ENCODE measurements at regions not wholly inside any gene's neighbourhood (a gene's known extent, or its start where the extent isn't known, plus 50 kb on each side); places are given as distances from the start of the nearest gene placed in this dataset.
A peak's percentile ranks its signal among the peaks of the same experiment; 100 is the strongest.

DNA sequence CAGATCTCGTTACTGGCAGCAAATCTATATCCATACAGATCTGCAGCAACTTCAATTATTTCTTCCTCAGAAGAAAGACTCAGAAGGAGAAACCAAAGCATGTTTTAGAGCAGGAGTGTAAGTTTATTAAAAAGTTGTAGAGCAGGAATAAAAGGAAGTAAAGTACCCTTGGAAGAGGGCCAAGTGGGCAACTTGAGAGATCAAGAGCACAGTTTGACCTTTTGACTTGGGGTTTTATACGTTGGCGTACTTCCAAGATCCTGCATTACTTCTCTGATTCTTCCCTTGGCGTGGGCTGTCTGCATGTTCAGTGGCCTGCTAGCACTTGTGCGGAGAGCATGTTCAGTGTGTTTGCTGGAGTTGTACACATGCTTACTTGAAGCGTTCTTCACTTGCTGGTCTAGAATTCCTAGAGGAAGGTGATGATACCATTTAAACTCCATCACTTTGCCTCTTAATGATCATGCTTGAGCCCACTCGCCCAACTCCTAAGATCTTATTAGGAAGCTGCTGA lies 1114.7 kb upstream of the PABPC4L start:
- no peak for DNase-seq

DNA sequence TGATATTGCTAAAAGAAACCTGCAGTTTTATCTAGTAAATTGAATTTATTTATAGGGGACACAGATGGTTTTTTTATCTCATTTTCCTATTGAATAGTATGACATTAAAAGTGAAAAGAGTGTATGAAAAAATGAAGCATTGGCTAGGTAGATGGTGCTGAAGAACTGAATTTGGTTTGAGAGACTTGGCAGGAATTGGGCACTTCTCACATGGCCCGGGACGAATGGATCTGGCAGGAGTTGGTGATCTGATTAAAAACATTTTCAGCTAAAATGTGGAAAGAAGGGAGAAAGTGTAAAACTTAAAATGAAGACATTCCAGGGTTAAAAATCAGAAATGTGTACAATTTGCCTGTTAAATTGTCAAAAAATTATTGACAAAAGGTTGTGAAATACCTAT lies 1088.5 kb upstream of the PABPC4L start:
- no peak for DNase-seq

DNA sequence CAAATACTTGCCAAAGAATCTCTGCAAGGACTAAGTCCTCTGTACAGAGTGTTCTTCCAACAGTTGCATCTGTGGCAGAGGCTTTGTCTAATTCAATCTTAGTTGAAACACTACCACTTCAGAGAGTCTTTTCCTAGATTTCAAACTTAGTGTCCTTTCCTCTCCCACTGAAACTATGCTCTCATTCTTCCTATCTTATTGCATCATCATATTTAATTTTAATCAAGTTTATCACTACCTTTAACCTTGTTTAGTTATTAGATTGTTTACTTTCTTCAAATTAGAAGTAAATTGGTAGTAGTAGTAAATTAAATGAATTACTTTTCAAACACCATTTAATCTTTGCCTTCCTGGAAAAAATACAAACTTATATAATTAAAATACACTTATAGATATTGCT lies 1082.3 kb upstream of the PABPC4L start:
- no peak for DNase-seq

DNA sequence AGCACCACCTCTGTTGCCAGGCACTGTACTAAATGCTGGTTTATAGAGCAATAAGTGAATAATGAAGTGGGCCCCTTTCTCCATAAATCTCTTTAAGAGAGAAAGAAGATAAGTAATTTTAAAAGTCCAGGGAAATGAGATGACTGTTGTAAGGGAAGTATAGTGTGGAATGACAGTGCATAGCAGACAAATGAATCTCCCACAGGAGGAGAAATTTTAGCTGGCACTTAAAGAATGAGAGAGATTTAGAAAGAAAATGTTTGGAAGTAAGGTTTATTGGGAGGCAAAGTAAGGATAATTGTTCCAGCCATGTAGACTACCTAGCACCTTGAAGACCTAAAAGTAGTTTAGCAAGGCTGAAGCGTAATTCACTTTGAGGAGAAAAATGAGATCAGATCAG lies 1081.1 kb upstream of the PABPC4L start:
- no peak for DNase-seq

DNA sequence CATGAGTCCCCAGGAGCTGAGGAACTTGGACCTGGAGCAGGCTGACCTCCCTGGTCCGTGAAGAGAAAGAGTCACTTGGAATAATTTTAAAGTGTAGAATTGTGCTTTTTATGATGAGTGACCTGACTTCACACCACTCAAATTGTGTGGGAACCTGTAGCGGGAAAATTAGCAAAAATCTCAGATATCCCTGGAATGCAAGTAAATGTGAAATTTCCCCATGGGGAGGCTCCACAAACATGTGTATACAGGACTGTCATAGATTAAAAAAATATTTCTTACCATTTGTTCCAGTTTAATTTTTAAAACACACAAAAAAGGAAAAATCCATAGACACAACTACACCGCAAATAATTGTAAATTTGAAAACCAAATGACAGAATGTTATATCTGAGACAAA lies 1079.6 kb upstream of the PABPC4L start:
- no peak for DNase-seq

DNA sequence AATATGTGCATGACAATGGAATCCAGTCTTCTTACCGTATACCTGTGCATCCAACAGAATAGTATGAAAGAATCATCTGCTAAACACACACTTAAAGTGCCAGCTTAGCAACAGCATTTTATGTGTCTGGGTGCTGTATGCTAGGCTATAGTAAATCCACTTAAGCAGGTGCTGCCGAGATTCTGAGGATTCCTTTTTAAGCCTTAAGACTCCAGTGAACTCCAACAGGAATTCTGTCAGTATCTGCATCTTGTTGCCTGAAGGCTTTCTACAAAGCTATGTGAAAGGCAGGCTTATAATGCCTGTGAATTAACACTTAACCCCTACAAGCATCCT lies 1076.4 kb upstream of the PABPC4L start:
- DNase-seq = no peak

DNA sequence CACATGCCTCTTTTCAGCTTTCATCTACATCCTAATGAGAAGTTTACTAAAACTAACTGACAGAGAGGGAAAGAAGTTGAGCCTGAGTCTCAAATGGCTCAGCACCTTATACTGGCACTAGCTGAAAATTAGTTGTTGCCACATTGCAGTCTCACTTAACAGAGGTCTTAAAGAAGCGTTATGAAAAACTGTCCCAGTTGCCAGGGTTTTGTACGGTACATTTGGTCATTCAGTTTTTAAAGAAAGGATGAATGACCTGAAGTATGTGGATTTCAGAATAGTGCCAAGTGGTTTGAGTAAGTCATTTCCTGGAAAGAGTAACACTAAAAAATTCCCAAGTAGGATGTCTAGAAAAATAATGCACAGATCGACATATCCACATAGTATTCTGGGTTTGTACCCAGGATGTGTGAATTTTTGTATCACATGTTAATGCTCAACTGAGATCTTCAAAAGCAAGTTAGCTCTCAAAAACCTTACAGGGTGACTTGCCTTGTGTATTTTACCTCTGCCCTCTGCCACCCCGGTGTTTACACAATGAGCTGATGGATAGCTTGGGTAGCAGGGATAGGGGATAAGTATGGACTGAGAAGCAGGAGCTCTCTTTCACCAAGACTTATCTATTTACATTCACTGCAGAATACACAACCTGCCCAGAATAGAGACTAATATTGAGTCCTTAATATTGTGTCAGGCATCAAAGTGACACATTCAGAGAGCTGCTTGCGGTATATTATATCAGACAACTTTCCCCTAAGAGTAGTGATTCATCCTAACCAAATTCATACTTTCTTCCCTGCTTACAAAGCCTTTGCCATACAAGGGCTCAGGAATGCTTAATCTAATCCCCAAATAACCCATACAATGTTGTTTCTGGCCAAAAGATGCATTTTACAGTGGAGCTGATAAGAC lies 1075.7 kb upstream of the PABPC4L start:
- no peak for DNase-seq

DNA sequence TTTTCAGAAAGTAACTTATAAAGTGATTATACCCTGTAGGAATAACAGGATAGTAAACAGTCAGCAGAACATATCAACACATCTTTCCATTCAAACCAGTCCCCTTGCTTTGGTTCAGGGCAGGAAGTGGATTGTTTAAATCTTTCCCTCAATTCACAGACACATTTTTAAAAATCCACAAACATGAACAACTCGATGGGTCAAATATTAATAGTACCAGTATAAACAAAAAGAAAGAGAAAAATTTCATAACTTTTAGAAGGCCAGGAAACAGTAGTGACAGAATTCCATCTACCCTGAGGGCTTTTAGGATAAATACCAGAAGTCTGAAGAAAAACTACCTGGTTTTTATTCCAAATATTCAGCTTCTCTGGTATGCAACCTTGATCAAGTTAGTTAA lies 1072.8 kb upstream of the PABPC4L start:
- DNase-seq = no peak

DNA sequence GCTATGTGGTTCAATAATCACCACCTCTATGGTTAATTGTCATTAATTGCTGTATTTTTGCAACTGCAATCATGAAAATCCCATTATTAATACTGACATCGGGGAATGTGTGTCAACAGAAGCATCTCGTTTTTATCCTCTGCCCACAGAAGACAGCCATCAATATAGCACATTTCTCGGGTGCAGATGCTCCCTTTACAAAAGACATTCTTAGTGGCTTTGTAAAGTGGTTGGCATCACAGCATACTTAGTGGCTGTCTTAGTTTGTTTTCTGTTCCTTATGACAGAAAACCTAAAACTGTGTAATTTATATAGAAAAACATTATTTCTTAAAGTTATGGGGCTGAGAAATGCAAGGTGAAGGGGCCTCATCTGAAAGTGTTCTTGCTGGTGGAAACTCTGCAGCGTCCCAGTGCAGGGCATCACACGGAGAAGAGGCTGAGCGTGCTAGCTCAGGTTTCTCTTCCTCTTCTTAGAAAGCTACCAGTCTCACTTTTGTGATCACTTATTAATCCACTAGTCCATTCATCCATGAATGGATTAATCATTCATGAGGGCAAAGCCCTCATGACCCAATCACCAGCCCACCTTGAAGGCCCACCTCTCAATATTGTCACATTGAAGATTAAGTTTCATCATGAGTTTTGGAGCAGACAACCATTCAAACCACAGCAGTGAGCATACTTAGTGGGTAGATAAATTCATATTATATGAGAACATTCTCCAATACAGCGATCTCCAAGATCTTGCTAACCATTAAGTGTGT lies 1067.7 kb upstream of the PABPC4L start:
- no peak for DNase-seq

DNA sequence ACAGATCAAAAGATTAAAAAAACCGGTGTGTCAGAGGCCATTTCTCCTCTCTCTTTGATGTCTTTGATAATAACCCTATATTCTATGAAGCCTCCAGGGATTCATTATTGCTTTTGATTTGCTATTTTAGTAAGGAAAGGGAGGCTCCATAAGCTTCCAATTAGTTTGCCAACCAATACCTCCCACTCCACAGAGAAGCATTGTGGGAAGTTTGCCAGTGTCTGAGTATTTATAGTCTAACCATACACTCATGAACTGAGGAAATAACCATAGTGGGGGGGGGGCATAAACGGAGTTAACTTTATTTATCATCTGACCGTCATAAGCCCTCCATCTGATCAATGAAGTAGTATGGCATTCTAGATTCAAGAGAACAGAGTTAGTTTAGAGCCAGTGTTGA lies 1066.8 kb upstream of the PABPC4L start:
- no peak for DNase-seq

DNA sequence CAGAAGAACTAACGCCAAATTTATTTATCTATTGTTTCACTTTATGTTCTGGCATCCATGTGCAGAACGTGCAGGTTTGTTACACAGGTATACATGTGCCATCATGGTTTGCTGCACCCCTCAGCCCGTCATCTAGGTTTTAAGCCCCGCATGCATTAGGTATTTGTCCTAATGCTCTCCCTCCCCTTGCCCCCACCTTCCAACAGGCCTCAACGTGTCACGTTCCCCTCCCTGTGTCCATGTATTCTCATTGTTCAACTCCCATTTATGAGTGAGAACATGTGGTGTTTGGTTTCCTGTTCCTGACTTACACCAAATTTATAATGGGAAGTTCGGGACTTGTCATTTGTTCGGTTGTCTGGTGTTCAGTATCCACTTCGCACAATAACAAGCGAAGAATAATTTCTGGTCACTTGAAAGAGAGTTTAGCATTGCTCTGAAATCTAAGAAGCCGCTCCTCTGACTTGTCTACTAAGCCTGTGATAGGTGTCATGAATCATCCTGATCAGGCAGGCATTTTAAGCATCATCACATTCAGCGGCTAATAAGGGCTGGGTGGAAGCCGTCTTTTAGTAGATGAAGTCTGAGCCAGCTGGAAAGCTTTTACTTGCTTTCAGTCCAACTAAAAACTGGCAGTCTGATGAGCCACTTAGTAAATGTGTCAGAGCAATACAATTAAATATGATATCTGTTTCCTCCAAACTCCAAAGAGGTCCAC lies 1065.7 kb upstream of the PABPC4L start:
- DNase-seq = no peak

DNA sequence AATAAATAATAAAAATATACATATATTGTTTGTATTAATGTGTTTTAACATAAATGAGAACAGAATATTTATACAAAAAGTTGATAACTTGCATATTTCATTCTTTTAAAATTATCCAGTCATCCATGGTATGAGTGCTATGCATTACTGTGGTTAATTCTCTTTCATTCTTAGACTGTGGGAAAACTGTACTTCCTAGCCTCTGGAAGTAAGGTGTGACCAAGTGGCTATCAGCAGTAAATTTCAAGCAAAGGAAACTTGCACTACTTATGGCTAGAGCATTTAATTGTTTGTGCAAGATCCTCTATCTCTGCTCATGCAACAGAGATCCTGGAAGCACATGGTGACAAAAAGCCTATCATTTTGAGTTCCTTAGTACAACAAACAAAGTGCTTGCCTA lies 1054.5 kb upstream of the PABPC4L start:
- no peak for DNase-seq

DNA sequence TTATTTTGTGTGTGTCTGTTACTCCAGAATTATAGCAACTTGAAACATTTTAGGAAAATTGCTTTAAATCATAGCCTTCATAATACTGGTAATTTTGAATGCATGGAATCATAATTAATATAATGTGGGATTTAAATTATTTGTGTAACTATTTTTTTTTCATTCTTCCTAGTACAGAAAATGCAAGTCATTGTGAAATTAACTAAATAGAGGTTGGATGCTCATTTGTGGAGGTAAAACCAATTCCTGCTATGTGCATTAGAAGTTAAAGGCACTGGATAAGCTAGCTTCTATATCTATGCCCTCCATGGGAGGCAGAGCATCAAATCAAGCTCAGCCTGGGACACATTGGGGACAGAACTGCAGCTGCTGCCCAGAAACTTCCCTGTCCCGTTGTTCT lies 1048.5 kb upstream of the PABPC4L start:
- DNase-seq = no peak

DNA sequence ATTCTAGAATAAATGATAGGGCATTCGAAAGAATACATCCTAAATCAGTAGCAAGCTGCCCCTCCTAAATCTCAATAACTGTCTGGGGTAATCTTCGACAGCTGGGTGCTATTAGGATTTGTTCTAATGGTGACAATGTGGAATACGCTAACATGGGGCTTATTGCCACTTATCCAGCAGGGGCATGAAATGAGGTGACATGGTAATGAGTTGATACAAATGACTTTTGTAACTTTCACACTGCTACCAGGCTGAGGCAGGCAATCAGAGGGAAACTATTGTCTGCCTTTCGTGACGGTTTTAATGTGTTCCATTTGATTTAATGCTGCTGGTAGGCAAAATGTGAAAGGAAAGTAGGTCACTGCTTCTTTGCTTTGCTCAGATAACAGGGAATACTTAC lies 1047.4 kb upstream of the PABPC4L start:
- DNase-seq = peak; percentile 22

DNA sequence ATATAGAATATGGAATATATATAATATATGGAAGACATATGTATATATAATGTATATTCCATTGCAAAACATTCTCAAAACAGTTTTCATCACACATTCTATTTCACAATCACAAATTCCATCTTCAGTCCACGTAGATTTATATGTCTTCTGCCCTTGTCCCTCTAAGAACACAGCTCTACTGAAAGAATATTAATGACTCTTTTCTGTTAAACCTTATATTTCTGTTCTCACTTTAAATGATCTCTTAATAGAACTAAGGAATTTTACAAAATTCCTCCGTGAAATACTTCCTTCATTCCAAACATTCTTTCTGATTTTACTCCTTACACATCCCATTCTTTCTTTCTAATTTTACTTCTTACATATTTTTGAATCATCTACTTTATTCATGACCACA lies 1043.1 kb upstream of the PABPC4L start:
- no peak for DNase-seq

DNA sequence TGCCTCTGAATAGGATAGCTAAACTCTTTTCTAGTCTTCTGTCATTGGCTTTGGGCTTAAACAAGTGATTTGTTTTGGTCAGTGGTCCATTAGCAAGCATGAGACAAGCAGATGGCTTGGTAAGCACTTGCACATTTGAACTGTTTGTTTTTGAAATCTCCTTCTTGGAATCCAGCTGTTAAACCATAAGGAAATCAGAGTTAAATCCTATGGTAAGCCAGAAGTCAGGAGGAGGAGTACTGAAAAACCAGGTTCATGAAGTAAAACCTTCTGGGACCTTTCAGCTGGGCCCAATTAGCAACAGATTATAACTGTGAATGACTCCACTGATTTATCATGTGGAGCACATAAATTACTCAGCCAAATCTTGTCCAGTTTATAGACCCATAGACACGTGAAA lies 1042.5 kb upstream of the PABPC4L start:
- DNase-seq = peak; percentile 35

DNA sequence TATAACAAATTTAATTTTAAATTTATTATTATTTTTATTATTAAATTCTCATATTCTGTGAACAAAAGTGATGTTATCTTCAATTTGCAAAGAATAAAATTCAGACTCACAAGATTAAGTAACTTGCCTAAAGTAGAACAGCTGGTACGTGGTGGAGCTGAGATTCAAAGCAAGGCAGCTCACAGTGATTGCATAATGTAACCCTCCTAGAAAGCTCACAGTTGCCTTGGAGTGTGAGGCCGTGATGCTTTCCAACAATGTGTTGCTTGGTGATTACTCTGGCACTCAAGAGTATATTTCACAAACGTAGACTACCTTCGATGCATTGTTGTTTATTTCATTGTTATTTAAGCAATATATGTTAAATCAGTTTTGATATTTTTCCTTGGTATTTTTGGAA lies 1039.2 kb upstream of the PABPC4L start:
- DNase-seq = no peak

DNA sequence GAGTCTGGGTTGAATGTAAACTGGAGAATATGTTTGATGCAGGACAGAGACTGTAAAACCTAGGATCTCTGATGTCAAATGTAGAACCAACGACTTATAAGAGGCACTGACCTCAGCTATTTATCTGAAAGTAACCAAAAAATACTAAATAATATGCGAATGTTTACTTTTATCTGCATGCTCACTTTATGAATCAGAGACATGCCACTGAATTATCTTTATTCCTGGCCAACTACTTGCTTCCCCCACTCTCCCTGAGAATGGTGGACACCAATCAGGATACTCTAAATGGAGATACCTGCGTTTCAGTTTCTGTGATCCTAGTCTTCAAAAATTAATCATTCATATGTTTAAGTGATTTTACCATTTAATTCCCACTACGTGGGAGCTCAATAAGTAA lies 1038.4 kb upstream of the PABPC4L start:
- no peak for DNase-seq

DNA sequence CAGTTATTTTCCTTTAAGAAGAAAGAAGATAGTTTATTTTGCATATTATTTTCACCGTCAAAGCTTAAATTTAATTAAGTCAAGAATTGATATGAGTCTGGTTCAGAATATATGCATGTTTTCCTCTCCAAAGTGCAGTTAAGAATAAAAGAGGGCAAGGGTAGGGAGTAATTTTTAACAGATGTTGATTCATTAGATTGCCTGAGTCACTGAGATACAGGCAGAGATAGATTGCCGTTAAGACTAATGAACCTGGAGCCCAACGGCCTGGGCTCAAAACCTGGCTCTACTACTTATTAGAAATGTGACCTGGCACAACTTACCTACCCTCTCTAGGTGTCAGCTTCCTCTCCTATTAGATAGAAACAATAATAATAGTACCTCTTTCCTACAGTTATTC lies 1037.4 kb upstream of the PABPC4L start:
- DNase-seq = peak; percentile 19

DNA sequence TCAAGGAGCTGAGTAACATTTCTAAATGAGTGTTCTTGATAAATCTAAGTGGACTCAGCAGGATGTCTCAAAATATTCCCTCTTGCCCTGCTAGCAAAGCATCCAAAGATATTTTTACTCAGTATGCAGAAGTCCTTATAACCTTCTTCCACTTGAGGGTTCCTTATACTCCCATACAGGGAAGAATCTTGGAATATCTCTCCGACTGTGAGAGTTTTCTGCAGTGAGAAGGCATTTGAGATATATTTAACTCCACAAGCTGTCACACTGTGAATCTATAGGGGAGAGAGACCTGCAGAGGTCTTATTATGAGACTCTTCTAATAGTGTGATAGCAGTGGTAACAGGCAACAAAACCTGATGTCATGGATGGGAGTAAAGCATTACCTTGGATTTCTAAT lies 1034.5 kb upstream of the PABPC4L start:
- DNase-seq = no peak

DNA sequence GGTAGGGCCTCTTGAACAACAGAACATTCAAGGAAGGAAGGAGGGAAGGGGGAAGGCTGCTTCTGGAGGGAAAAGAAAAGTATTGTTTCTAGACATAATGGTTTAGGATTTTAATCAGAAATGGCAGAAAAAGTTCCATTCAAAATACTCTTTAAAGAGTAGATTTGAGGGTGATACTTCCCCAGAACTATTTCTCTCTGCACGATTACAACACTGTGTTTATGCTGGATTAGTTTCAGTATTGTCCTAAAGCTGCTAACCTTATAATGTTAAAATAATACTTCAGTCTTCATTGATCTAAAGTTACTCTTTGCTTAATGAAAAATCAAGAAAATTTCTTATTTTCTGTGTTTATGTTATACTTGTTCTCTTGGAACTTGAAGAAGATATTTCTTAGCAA lies 1026.3 kb upstream of the PABPC4L start:
- no peak for DNase-seq

DNA sequence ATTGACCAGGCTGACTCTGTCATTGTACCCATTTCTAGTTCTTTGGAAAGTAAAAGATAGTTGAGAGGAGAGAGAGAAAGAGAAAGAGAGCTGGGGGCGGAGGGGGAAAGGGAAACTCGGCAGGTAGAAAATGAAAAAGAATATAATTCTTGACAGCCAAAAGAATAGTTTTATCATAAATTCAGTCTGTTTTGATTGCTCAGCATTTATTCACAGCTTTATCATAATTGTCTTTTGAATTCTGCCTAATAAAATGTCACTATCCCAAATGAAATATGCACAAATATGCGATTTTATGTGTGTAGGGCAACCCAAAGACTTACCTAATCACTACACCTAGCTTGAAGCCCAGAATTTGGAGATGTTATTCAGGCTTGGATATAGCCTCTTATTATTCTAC lies 1024.0 kb upstream of the PABPC4L start:
- no peak for DNase-seq

DNA sequence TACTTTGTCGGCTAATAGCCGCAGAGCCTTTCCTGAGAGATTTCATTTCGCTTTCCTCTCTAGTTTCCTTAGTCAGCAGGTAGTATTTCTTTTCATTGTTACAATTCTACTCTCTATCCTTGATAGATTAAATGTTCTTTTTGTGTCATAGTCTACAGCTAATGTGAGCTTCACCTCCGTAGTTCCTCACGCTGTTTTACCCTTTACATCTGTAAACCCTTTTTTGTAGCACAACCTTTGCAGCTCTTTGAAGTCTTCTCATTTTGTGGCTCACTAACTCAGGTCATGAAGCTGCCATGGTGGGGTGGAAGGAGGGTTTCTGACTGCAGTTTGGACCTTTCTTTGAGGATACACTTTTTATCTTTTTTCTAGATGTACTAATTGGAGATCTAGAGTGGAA lies 1008.8 kb upstream of the PABPC4L start:
- DNase-seq = no peak

DNA sequence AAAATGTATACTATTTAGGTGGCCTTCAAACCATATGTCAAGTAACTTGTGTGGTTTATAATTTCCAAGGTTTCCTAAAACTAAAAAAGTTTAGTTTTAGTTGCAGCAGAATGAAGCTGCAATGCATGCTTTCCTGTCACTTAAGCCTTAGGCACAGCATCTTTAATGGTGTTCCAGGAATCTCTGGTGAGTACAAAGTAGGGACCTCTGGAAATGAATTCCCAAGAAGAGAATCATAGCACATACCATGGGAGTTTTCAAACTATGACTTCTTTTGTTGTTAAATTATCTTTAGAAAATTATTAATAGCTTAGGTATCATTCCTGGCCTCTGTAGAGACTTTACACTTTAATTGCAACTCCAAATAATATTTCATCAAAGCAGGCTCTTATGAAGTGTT lies 1005.9 kb upstream of the PABPC4L start:
- no peak for DNase-seq

All from eye (tissue), 1 donor.